HepG2 (cell line): ENCODE measurements at regions not wholly inside any gene's neighbourhood (a gene's known extent, or its start where the extent isn't known, plus 50 kb on each side); places are given as distances from the start of the nearest gene placed in this dataset.

Experiments
- ATAC-seq: fragments of 200-7000 bp; cut with Tn5 transposase; 3 replicates; pipeline ENCODE4 v1.9.1; 2020; ENCODE audit warnings: mild to moderate bottlenecking, moderate library complexity
- BruUV-seq: library from RNA; stranded (reverse); fragments of 400-500 nt; replicated peaks from 2 replicates; lab custom pipeline; 2021; lab: Mats Ljungman, UMichigan
- CTCF ChIA-PET: fragments of 300-600 bp; formaldehyde crosslinking; extraction: SDS; loops from one replicate; lab custom pipeline; 2021; ENCODE audit warnings: low total read pairs, inconsistent platforms, low intra/inter-chr PET ratio; lab: Yijun Ruan, JAX
- POLR2A ChIA-PET: fragments of 350-600 bp; sonication (Branson Sonifier 250); formaldehyde crosslinking; loops from one replicate; lab custom pipeline; 2020; ENCODE audit warnings: antibody characterized with exemption, inconsistent platforms; lab: Yijun Ruan, JAX
- DNase-seq: peaks from one replicate; pipeline ENCODE4 v3.0.0-alpha.2; 2015; ENCODE audit warnings: low spot score
- FAIRE-seq: peaks from 3 replicates; lab custom pipeline; 2011; peaks lifted over from hg19 to GRCh38; lab: Jason Lieb, UNC
- H2AFZ ChIP-seq: one replicate; pipeline ENCODE4 v1.6.1; 2011; ENCODE audit warnings: low read length, inconsistent platforms
- H3K27ac ChIP-seq: fragments of 300-600 bp; 3 replicates; pipeline ENCODE4 v1.8.0; 2011; ENCODE audit warnings: mixed run types, mild to moderate bottlenecking, mixed read lengths, low read length, inconsistent platforms; ENCODE audit not compliant: insufficient read depth; ENCODE audit errors: extremely low read length
- H3K27me3 ChIP-seq, 2 experiments: fragments of 200-600 bp in 1 of 2; 2 replicates in 1 of 2; 3 replicates in 1 of 2; pipeline versions ENCODE4 v1.6.0 to v1.8.0; 2011; ENCODE audit warnings: low read length in 2 of 2, mild to moderate bottlenecking in 2 of 2, moderate library complexity in 2 of 2, inconsistent platforms in 1 of 2; ENCODE audit not compliant: insufficient read depth in 2 of 2, control insufficient read depth in 1 of 2
- H3K36me3 ChIP-seq, 2 experiments: fragments of 200-600 bp in 1 of 2; replicated peaks in 1 of 2; 2 replicates in 1 of 2; 3 replicates in 1 of 2; pipeline versions ENCODE4 v1.5.1 to v1.8.0; 2011; ENCODE audit warnings: low read length in 2 of 2, inconsistent platforms in 1 of 2; ENCODE audit not compliant: insufficient read depth in 2 of 2, control insufficient read depth in 1 of 2
- H3K4me1 ChIP-seq: 2 replicates; pipeline ENCODE4 v1.5.1; 2012; ENCODE audit warnings: low read length, inconsistent platforms; ENCODE audit not compliant: insufficient read depth
- H3K4me2 ChIP-seq: 2 replicates; pipeline ENCODE4 v1.6.0; 2011; ENCODE audit warnings: low read depth, low read length, inconsistent platforms
- H3K4me3 ChIP-seq, 3 experiments: fragments of 200-600 bp in 1 of 3; sonication (generic), shearing (Covaris generic) in 1 of 3; replicated peaks in 1 of 3; 2 replicates each; pipeline ENCODE4 v1.5.1; 2011 to 2016; ENCODE audit warnings: low read length in 3 of 3, inconsistent platforms in 2 of 3, low read depth in 2 of 3, mild to moderate bottlenecking in 2 of 3, control low read depth in 1 of 3, mixed read lengths in 1 of 3; ENCODE audit not compliant: insufficient read depth in 1 of 3
- H3K79me2 ChIP-seq: one replicate; pipeline ENCODE4 v1.6.1; 2011; ENCODE audit warnings: low read length, inconsistent platforms; ENCODE audit not compliant: insufficient read depth
- H3K9ac ChIP-seq: 2 replicates; pipeline ENCODE4 v1.6.0; 2011; ENCODE audit warnings: mild to moderate bottlenecking, low read depth, low read length, inconsistent platforms; ENCODE audit not compliant: insufficient read depth
- H3K9me3 ChIP-seq: 2 replicates; pipeline ENCODE4 v1.5.1; 2012; ENCODE audit warnings: mild to moderate bottlenecking, low read length
- H4K20me1 ChIP-seq: 2 replicates; pipeline ENCODE4 v1.6.0; 2011; ENCODE audit warnings: inconsistent platforms, mild to moderate bottlenecking, low read length, moderate library complexity; ENCODE audit not compliant: insufficient read depth
- AHR ChIP-seq: IDR thresholded peaks from 2 replicates; pipeline ENCODE4 v1.6.1; 2018; ENCODE audit warnings: missing genetic modification reagents, missing compliant biosample characterization
- ELF4 ChIP-seq: sonication (generic); formaldehyde crosslinking; IDR thresholded peaks from 2 replicates; pipeline ENCODE4 v1.5.0; 2020; ENCODE audit warnings: missing genetic modification reagents, mild to moderate bottlenecking, moderate library complexity, borderline replicate concordance
- MTA1 ChIP-seq: sonication (generic); formaldehyde crosslinking; IDR thresholded peaks from 2 replicates; pipeline ENCODE4 v1.4.0; 2020; ENCODE audit warnings: missing genetic modification reagents, mild to moderate bottlenecking, borderline replicate concordance
- NCOR1 ChIP-seq: fragments of 200-600 bp; sonication (generic); IDR thresholded peaks from 2 replicates; pipeline ENCODE4 v1.7.0; 2017; ENCODE audit warnings: antibody characterized with exemption, low read length, borderline replicate concordance
- NR2C2 ChIP-seq: sonication (generic); formaldehyde crosslinking; IDR thresholded peaks from 2 replicates; pipeline ENCODE4 v1.4.0; 2020; ENCODE audit warnings: missing genetic modification reagents, mild to moderate bottlenecking, moderate library complexity, borderline replicate concordance
- PHF5A ChIP-seq: IDR thresholded peaks from one replicate; pipeline ENCODE4 v1.6.1; 2018; ENCODE audit warnings: low read depth, missing genetic modification reagents; ENCODE audit not compliant: unreplicated experiment
- REXO4 ChIP-seq: sonication (generic); formaldehyde crosslinking; IDR thresholded peaks from 2 replicates; pipeline ENCODE4 v1.8.0; 2022; ENCODE audit warnings: missing genetic modification reagents, mild to moderate bottlenecking, borderline replicate concordance
- SMAD3 ChIP-seq: sonication (generic); formaldehyde crosslinking; IDR thresholded peaks from 2 replicates; pipeline ENCODE4 v1.4.0; 2020; ENCODE audit warnings: missing genetic modification reagents
- SUZ12 ChIP-seq: fragments of 150-350 bp; IDR thresholded peaks from 2 replicates; pipeline ENCODE4 v1.6.1; 2014; ENCODE audit warnings: low read depth, low read length
- THYN1 ChIP-seq: sonication (generic); formaldehyde crosslinking; IDR thresholded peaks from 2 replicates; pipeline ENCODE4 v1.8.1; 2023; ENCODE audit warnings: low read depth, mild to moderate bottlenecking, moderate library complexity, missing genetic modification reagents, borderline replicate concordance
- ZFP36L2 ChIP-seq: sonication (generic); formaldehyde crosslinking; IDR thresholded peaks from 2 replicates; pipeline ENCODE4 v1.4.0; 2020; ENCODE audit warnings: missing genetic modification reagents
- ZNF432 ChIP-seq: sonication (generic); formaldehyde crosslinking; IDR thresholded peaks from 2 replicates; pipeline ENCODE4 v1.5.0; 2020; ENCODE audit warnings: missing genetic modification reagents, mild to moderate bottlenecking, borderline replicate concordance
- ZNF510 ChIP-seq: sonication (generic); formaldehyde crosslinking; IDR thresholded peaks from 2 replicates; pipeline ENCODE4 v1.4.0; 2020; ENCODE audit warnings: low read depth, mild to moderate bottlenecking, missing genetic modification reagents
- ZNF761 ChIP-seq: sonication (generic); formaldehyde crosslinking; conservative IDR thresholded peaks from 2 replicates; pipeline ENCODE4 v1.4.0; 2020; ENCODE audit warnings: mild to moderate bottlenecking, missing genetic modification reagents
- WGBS: methylation state at CpG from one replicate; pipeline ENCODE4 v1.1.6; 2017; ENCODE audit warnings: low lambda C conversion rate; 5-methylcytosine and 5-hydroxymethylcytosine counted together
- in situ Hi-C: cut with HindIII; loops from 2 replicates; pipeline ENCODE4 v1.10.0; 2017; ENCODE audit warnings: low pct_unique_long_range_greater_than_20kb; ENCODE audit not compliant: extremely low pct_ligation_motif_present
- intact Hi-C: fragments of 100-400 bp; cut with micrococcal nuclease; formaldehyde crosslinking; loops from one replicate; pipeline ENCODE4 v1.10.0; 2022; ENCODE audit not compliant: unreplicated experiment
- TF ChIP-seq, protein P1 (sequence below): sonication (generic); formaldehyde crosslinking; IDR thresholded peaks from 2 replicates; pipeline ENCODE4 v1.5.0; 2020; ENCODE audit warnings: missing genetic modification reagents
- TF ChIP-seq, protein P2 (sequence below): sonication (generic); formaldehyde crosslinking; IDR thresholded peaks from 2 replicates; pipeline ENCODE4 v1.4.0; 2020; ENCODE audit warnings: mild to moderate bottlenecking, missing genetic modification reagents
- TF ChIP-seq, protein P3 (sequence below): sonication (generic); formaldehyde crosslinking; IDR thresholded peaks from 2 replicates; pipeline ENCODE4 v1.8.1; 2023; ENCODE audit warnings: mild to moderate bottlenecking, moderate library complexity, missing genetic modification reagents

DNA sequence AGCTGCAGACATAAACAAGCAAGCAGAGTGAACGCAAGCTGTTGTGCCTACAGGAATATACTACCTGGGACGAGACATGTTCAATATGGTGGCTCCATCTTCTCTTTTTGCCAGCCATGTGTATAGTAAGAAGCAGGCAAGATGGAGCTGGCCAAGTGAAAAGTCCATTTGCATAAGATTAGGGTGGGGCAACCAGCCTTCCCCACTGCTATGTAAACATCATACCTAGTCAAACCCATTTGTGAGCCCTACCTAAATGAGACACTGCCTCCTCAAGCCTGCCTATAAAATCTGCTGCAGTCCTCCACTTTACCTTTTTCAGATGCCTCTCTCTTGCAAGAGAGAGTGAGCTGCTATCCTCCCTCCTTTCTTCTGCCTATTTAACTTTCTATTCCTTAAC, 370.1 kb upstream of the PMFBP1 start:
- Histone ChIP-seq H4K20me1 (no peaks in the 10 kb centered on the region), H3K36me3 (peaks cover 0 to 1% of the 10 kb centered on the region in 2 experiments; a peak in 1 of 5 replicates), H3K79me2 (no peaks in the 10 kb centered on the region), H3K4me1 (peaks cover 18% of the 10 kb centered on the region), H3K4me2 (no peak overlapping the region), H3K27me3 (no peaks in the 10 kb centered on the region; a peak in 1 of 5 replicates), H2AFZ (no peak overlapping the region), H3K9me3 (no peaks in the 10 kb centered on the region), H3K9ac (no peak overlapping the region), H3K4me3 (no peak overlapping the region), H3K27ac (no peak overlapping the region)
- WGBS, result 97% methylated on average over 2 of the region's 2 CpGs
- FAIRE-seq (no peak), ATAC-seq (no peak), DNase-seq (no peak)
- POLR2A ChIA-PET, result no interaction called here
- TF ChIP-seq, protein P1, sequence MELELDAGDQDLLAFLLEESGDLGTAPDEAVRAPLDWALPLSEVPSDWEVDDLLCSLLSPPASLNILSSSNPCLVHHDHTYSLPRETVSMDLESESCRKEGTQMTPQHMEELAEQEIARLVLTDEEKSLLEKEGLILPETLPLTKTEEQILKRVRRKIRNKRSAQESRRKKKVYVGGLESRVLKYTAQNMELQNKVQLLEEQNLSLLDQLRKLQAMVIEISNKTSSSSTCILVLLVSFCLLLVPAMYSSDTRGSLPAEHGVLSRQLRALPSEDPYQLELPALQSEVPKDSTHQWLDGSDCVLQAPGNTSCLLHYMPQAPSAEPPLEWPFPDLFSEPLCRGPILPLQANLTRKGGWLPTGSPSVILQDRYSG, result no peak
- TF ChIP-seq THYN1 (CRISPR knock-in tag), result no peak
- TF ChIP-seq ELF4 (CRISPR knock-in tag), result no peak
- TF ChIP-seq REXO4 (CRISPR knock-in tag), result no peak
- TF ChIP-seq NR2C2, result no peak
- CTCF ChIA-PET, result no interaction called here
- no TSS peak for BruUV-seq
- intact Hi-C loops, result no loop called here
- in situ Hi-C loops, result no loop called here

DNA sequence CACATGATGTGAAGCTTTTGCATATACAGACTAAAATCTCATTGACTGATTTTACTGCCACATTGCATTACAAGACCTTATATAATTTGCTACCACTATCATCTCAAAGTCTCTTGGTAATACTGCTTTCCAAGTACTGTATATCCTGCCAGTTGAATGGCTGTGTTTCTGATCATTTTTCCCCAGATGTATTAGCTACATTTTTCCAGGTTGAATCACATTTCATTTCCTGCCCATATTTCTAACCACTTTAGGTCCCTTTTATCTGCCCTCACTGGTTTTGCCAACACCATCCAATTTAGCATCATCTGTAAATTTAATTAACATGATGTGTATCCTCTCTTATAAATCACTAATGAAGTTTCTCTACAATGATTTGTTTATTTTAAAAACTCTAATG, 365.7 kb upstream of the PMFBP1 start:
- DNase-seq (no peak), FAIRE-seq (no peak)
- in situ Hi-C loops, result no loop called here
- TF ChIP-seq, protein P2, sequence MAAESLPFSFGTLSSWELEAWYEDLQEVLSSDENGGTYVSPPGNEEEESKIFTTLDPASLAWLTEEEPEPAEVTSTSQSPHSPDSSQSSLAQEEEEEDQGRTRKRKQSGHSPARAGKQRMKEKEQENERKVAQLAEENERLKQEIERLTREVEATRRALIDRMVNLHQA (CRISPR knock-in tag), result no peak
- no peak for TF ChIP-seq NCOR1
- no peak for TF ChIP-seq PHF5A (CRISPR knock-in tag)
- no peak for TF ChIP-seq ZNF432 (CRISPR knock-in tag)
- TF ChIP-seq ZFP36L2 (CRISPR knock-in tag), result no peak
- TF ChIP-seq, protein P3, sequence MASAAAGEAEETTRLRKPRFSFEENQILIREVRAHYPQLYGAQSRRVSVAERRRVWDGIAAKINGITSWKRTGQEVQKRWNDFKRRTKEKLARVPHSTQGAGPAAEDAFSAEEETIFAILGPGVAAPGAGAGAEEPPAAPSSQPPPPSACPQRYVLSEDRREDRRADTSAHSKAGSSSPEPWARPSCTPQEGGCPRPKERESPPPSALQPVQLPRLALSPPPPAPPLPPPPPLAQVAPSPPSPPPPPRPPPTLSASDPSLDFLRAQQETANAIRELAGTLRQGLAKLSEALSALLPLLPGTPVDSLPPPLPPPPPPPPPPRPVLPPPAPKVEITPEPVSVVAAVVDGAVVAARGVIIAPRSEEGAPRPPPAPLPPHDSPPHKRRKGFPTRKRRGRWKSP (CRISPR knock-in tag), result no peak
- no peak for TF ChIP-seq MTA1 (CRISPR knock-in tag)
- TF ChIP-seq SMAD3 (CRISPR knock-in tag), result no peak
- no peak for TF ChIP-seq AHR (CRISPR knock-in tag)
- no peak for TF ChIP-seq SUZ12
- no peak for TF ChIP-seq ZNF761 (CRISPR knock-in tag)
- no peak for TF ChIP-seq ZNF510 (CRISPR knock-in tag)
- TF ChIP-seq, all 625 proteins: peak for 0
- no peak overlapping the region for H3K27ac ChIP-seq
- no peaks in the 10 kb centered on the region for H3K79me2 ChIP-seq
- peaks cover 0 to 1% of the 10 kb centered on the region in 2 experiments; a peak in 1 of 5 replicates for H3K36me3 ChIP-seq
- H3K27me3 ChIP-seq, result no peaks in the 10 kb centered on the region
- no peaks in the 10 kb centered on the region for H4K20me1 ChIP-seq
- ATAC-seq, result no peak
- ChIA-PET POLR2A (no interaction called here), CTCF (no interaction called here)
- no TSS peak for BruUV-seq
- H3K4me2 ChIP-seq, result no peak overlapping the region
- H2AFZ ChIP-seq, result no peak overlapping the region
- H3K9ac ChIP-seq, result no peak overlapping the region
- no peaks in the 10 kb centered on the region for H3K9me3 ChIP-seq
- intact Hi-C loops, result no loop called here
- H3K4me1 ChIP-seq, result no peaks in the 10 kb centered on the region
- no peak overlapping the region for H3K4me3 ChIP-seq
